PC-3 (cell line): ENCODE measurements at regions not wholly inside any gene's neighbourhood (a gene's known extent, or its start where the extent isn't known, plus 50 kb on each side); places are given as distances from the start of the nearest gene placed in this dataset.

Experiments used
- CTCF ChIP-seq: fragments of 300-600 bp; sonication (generic); conservative IDR thresholded peaks from 2 replicates; pipeline ENCODE4 v1.5.1; 2017; ENCODE audit warnings: antibody characterized with exemption, low read depth, mild to moderate bottlenecking, low read length
- EZH2 ChIP-seq: fragments of 300-600 bp; sonication (generic); IDR thresholded peaks from one replicate; pipeline ENCODE4 v1.6.1; 2017; ENCODE audit warnings: antibody characterized with exemption, mild to moderate bottlenecking, low read length; ENCODE audit not compliant: unreplicated experiment

- no peak for TF ChIP-seq EZH2
- no peak for TF ChIP-seq CTCF
These were observed 510.4 kb upstream of the AGTR1 start for GRCh38 chr3:148187296-148187695.
